Activated CD4-positive, alpha-beta T cell treated with anti-CD3 and anti-CD28 coated beads, Interleukin-2, Interleukin-4, amounts not matched to agents 100 ng/mL and 50 ng/mL, durations not matched to agents 16 hours and 8 hours (primary cell): ENCODE measurements at regions not wholly inside any gene's neighbourhood (a gene's known extent, or its start where the extent isn't known, plus 50 kb on each side); places are given as distances from the start of the nearest gene placed in this dataset.
"Not testable (repeated sequence)": the region's sequence is repeated elsewhere in the genome, so short reads cannot be mapped to it uniquely, and the experiment has no call there.

Experiments used
- DNase-seq: peaks from one replicate; pipeline ENCODE4 v3.0.0-alpha.2; 2020; ENCODE audit warnings: low spot score

- DNase-seq: no peak
These were observed 220.6 kb downstream of the TPBG start for GRCh38 chr6:82584194-82584695.

- no peak for DNase-seq
These were observed 221.2 kb downstream of the TPBG start for GRCh38 chr6:82584856-82585255.

GRCh38 chr6:82588020-82588419 is 224.4 kb downstream of the TPBG start:
- no peak for DNase-seq

- DNase-seq: no peak
These were observed 225.3 kb downstream of the TPBG start for GRCh38 chr6:82588859-82589412.

GRCh38 chr6:82589509-82590206 is 226.0 kb downstream of the TPBG start:
- peak; percentile 7 for DNase-seq

GRCh38 chr6:82597201-82597600 is 233.6 kb downstream of the TPBG start:
- DNase-seq: no peak

- DNase-seq: no peak
These were observed 239.2 kb downstream of the TPBG start for GRCh38 chr6:82602776-82603175.

GRCh38 chr6:82603871-82604270 is 240.3 kb downstream of the TPBG start:
- no peak for DNase-seq

- no peak for DNase-seq
These were observed 244.5 kb downstream of the TPBG start for GRCh38 chr6:82607998-82608725.

GRCh38 chr6:82608781-82609180 is 245.2 kb downstream of the TPBG start:
- DNase-seq: no peak

- no peak for DNase-seq
These were observed 248.1 kb downstream of the TPBG start for GRCh38 chr6:82611751-82612150.

GRCh38 chr6:82612475-82613039 is 248.9 kb downstream of the TPBG start:
- no peak for DNase-seq

GRCh38 chr6:82614518-82614917 is 250.9 kb downstream of the TPBG start:
- DNase-seq: no peak

- DNase-seq: no peak
These were observed 252.9 kb downstream of the TPBG start for GRCh38 chr6:82616386-82617028.

- DNase-seq: no peak
These were observed 254.0 kb downstream of the TPBG start for GRCh38 chr6:82617648-82618047.

GRCh38 chr6:82619573-82619972 is 256.0 kb downstream of the TPBG start:
- no peak for DNase-seq

- DNase-seq: no peak
These were observed 258.8 kb downstream of the TPBG start for GRCh38 chr6:82622461-82622860.

- no peak for DNase-seq
These were observed 260.6 kb downstream of the TPBG start for GRCh38 chr6:82624251-82624650.

GRCh38 chr6:82626946-82627345 is 263.3 kb downstream of the TPBG start:
- not testable (repeated sequence) for DNase-seq

- DNase-seq: no peak
These were observed 266.3 kb downstream of the TPBG start for GRCh38 chr6:82629921-82630320.

- no peak for DNase-seq
These were observed 278.1 kb downstream of the TPBG start for GRCh38 chr6:82641677-82642076.

GRCh38 chr6:82645536-82646230 is 282.1 kb downstream of the TPBG start:
- no peak for DNase-seq
